Osteocyte (in vitro differentiated cells): ENCODE measurements at regions not wholly inside any gene's neighbourhood (a gene's known extent, or its start where the extent isn't known, plus 50 kb on each side); places are given as distances from the start of the nearest gene placed in this dataset.

Source experiments
- DNase-seq: peaks from one replicate; pipeline ENCODE4 v3.0.0; 2021; ENCODE audit warnings: mixed read lengths; ENCODE audit not compliant: unreplicated experiment; ENCODE audit errors: extremely low spot score
- H3K27ac Mint-ChIP-seq: one replicate; pipeline ENCODE4 v1.8.0; 2021; ENCODE audit warnings: mild to moderate bottlenecking, mixed read lengths; ENCODE audit not compliant: unreplicated experiment
- H3K27me3 Mint-ChIP-seq: one replicate; pipeline ENCODE4 v1.8.0; 2021; ENCODE audit warnings: mixed read lengths; ENCODE audit not compliant: unreplicated experiment
- H3K36me3 Mint-ChIP-seq: one replicate; pipeline ENCODE4 v1.8.0; 2021; ENCODE audit warnings: mixed read lengths; ENCODE audit not compliant: unreplicated experiment
- H3K4me1 Mint-ChIP-seq: one replicate; pipeline ENCODE4 v1.8.0; 2021; ENCODE audit warnings: mixed read lengths; ENCODE audit not compliant: unreplicated experiment
- H3K4me3 Mint-ChIP-seq: one replicate; pipeline ENCODE4 v1.8.0; 2021; ENCODE audit warnings: mild to moderate bottlenecking, moderate library complexity, mixed read lengths; ENCODE audit not compliant: unreplicated experiment
- H3K9me3 Mint-ChIP-seq: one replicate; pipeline ENCODE4 v1.8.0; 2021; ENCODE audit warnings: mixed read lengths; ENCODE audit not compliant: unreplicated experiment
- TF ChIP-seq, protein P1 (sequence below): fragments of 200-600 bp; sonication (generic); IDR thresholded peaks from 2 replicates; pipeline ENCODE4 v1.5.0; 2021; ENCODE audit warnings: antibody characterized with exemption, mild to moderate bottlenecking, moderate library complexity

DNA sequence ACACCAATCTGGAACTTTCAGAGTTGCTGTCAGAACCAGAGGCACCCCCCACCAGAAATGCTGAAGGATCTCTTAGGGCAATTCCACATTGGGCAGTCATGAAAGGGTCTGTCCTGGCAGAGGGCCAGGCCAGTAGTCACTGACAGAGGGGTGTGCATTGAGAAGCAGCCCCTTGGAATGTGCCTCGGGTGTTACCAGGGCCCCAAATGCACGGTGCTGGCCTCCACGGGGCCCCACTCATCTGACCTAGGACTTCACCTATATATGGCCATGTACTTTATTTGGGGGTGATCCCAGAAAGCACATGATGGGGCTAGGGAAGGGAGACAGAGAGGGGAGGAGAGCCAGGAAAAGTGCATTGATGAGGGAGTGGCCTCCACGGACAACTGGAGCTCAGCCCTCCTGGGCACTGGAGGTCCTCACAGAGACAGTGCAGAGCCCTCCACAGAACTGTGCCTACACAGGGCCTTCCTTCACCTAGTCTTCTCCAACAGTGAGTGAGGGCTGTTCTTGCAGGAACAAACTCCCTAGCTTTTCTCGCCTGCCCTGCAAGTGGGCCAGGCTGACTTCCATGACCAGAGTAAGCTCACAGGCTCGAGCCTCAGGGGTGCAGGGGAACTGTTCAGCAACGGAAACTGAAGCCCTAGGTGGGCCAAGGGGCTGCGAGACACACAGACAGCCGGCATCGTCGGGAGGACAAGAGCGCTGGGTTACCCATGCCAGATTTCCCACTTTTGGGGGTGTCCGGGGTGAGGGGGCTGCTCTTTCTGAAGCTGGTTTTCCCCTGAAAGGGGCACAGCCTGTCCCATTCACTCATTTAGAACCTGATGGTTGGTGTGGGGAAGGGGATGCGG is 136.2 kb downstream of the HMX1 start:
- peak; percentile 75 for DNase-seq
- Mint-ChIP-seq H3K27me3 (no peaks in the 10 kb centered on the region), H3K36me3 (no peaks in the 10 kb centered on the region), H3K27ac (no peak overlapping the region), H3K4me1 (no peaks in the 10 kb centered on the region), H3K9me3 (peaks cover 14% of the 10 kb centered on the region), H3K4me3 (no peak overlapping the region)
- TF ChIP-seq, protein P1, sequence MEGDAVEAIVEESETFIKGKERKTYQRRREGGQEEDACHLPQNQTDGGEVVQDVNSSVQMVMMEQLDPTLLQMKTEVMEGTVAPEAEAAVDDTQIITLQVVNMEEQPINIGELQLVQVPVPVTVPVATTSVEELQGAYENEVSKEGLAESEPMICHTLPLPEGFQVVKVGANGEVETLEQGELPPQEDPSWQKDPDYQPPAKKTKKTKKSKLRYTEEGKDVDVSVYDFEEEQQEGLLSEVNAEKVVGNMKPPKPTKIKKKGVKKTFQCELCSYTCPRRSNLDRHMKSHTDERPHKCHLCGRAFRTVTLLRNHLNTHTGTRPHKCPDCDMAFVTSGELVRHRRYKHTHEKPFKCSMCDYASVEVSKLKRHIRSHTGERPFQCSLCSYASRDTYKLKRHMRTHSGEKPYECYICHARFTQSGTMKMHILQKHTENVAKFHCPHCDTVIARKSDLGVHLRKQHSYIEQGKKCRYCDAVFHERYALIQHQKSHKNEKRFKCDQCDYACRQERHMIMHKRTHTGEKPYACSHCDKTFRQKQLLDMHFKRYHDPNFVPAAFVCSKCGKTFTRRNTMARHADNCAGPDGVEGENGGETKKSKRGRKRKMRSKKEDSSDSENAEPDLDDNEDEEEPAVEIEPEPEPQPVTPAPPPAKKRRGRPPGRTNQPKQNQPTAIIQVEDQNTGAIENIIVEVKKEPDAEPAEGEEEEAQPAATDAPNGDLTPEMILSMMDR: no peak

DNA sequence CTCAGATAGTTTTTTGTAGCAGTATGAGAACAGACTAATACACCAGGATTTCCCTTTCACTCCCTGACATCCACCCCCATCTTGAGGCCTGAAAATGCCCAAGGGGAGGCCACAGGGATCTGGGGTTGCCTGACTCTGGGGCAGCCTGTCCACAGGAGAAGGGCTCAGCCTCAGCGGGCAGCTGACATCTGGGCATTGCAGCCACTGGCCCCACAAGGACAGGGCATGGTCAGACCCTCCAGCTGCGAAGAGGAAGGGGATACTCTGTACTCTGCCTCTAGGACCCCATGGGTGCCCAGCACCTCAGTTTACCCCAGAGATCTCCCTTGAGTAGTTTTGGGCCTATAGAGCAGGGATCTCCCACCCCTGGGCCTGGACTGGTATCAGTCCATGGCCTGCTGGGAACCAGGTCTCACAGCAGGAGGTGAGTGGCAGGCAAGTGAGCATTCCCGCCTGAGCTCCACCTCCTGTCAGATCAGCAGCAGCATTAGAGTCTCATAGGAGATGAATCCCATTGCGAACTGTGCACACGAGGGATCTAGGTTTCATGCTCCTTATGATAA is 138.9 kb downstream of the HMX1 start:
- no peak overlapping the region for H3K4me3 Mint-ChIP-seq
- TF ChIP-seq, protein P1: no peak
- H3K36me3 Mint-ChIP-seq: no peaks in the 10 kb centered on the region
- no peaks in the 10 kb centered on the region for H3K27me3 Mint-ChIP-seq
- H3K9me3 Mint-ChIP-seq: peaks cover 14% of the 10 kb centered on the region
- DNase-seq: no peak
- no peak overlapping the region for H3K27ac Mint-ChIP-seq
- H3K4me1 Mint-ChIP-seq: no peaks in the 10 kb centered on the region

DNA sequence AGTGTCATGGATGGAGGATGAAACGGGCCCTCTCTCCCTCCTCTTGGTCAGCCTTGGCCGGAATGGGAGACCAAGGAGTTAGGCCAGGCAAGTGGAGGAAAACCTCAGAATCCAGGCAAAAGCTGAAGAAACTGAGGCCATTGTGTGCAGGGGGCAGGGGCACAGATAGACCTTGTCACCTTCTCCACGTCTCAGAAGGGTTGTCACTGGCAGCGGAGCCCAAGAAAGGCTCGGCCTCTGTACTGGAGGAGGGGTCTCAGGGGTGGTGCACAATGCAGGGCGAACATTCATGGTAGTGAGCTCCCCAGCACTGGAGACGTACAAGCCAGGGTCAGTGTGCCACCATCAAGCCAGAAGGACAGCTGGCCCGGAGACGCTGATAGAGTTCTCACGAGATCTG is 139.5 kb downstream of the CPZ start:
- no peak overlapping the region for H3K4me3 Mint-ChIP-seq
- TF ChIP-seq, protein P1: no peak
- DNase-seq: no peak
- H3K9me3 Mint-ChIP-seq: peaks cover 14% of the 10 kb centered on the region
- H3K27me3 Mint-ChIP-seq: no peaks in the 10 kb centered on the region
- no peaks in the 10 kb centered on the region for H3K4me1 Mint-ChIP-seq
- H3K36me3 Mint-ChIP-seq: no peaks in the 10 kb centered on the region
- H3K27ac Mint-ChIP-seq: no peak overlapping the region

DNA sequence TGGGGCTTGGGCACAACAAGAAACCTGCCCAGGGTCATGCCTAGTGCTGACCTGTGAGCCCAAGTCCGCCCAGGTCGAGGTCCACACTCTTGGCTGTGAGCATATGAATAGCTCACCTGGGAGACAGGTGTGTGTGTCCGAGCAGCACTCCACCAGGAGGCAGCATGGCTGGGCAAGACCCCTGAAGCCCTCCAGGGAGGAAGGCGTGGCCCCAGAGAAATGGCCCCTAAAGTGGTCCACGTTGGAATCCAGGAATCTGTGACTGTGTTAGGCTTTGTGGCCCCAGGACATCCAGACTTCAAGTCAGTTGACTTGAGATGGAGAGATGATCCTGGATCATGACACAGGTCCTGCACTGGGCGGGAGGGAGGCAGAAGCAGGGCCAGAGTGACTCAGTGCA is 138.8 kb downstream of the CPZ start:
- Mint-ChIP-seq H3K4me3 (no peak overlapping the region), H3K36me3 (no peaks in the 10 kb centered on the region), H3K27me3 (no peaks in the 10 kb centered on the region), H3K9me3 (peaks cover 14% of the 10 kb centered on the region), H3K4me1 (no peaks in the 10 kb centered on the region), H3K27ac (no peak overlapping the region)
- peak; percentile 70 for DNase-seq
- TF ChIP-seq, protein P1: no peak

DNA sequence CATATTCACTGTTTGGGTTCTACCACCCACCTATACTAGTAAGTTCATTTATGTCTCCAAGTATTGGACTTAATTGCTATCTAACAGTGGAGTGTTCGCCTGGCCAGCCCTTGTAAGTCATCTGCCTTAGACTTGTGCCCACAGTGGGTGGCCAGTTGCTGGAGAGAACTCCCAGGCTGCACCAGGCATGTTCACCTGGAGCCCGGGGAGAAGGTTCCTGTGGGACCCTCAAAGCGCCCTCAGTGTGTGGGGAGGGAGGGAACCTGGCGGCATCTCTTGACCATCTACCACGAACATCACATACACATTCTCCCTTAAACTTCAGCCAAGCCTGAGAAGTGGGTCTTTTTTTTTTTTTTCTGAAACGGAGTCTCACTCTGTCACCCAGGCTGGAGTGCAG is 138.1 kb downstream of the CPZ start:
- H3K36me3 Mint-ChIP-seq: no peaks in the 10 kb centered on the region
- TF ChIP-seq, protein P1: no peak
- H3K9me3 Mint-ChIP-seq: peaks cover 14% of the 10 kb centered on the region
- no peak overlapping the region for H3K4me3 Mint-ChIP-seq
- no peaks in the 10 kb centered on the region for H3K27me3 Mint-ChIP-seq
- DNase-seq: no peak
- no peak overlapping the region for H3K27ac Mint-ChIP-seq
- no peaks in the 10 kb centered on the region for H3K4me1 Mint-ChIP-seq
